ENCODE measurements at regions not wholly inside any gene's neighbourhood (a gene's known extent, or its start where the extent isn't known, plus 50 kb on each side); places are given as distances from the start of the nearest gene placed in this dataset.

DNA sequence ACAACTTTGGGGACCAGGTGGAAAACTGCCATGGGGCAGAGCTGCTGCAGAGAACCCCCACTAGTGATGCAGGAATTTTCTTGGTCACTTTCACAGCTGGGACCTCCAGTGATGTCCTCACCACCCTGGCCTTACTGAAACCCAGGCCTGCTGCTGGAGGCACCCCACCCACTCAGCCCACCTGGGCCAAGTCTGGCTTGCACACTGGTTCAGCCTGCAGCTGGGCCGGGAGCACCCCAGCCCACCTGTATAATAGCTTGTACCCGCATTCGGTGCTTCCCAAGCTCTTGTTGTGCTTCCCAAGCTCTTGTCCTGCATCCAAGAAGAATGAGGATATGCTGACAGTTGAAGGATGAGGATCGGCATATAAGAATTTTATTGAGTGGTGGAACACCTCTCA, 86.4 kb upstream of the ZMAT1 start:
- no peak for DNase-seq
- TF ChIP-seq CTCF (IDR thresholded peaks at IDR 0.05; ENCODE audit: control extremely low read depth, extremely low read depth), result no peak
- ATAC-seq (ENCODE audit: insufficient read depth, low FRiP score), result no peak
- no peak overlapping the region for H3K9ac ChIP-seq (ENCODE audit: insufficient read depth in 1 of 2, low read length in 2 of 2)
- no peak overlapping the region for H3K27ac ChIP-seq (ENCODE audit: low read depth in 1 of 2, low read length in 1 of 2)
- H3K4me3 ChIP-seq, result no peak overlapping the region
- no peaks in the 10 kb centered on the region for H3K36me3 ChIP-seq (ENCODE audit: control insufficient read depth in 4 of 4, insufficient read depth in 4 of 4, low read length in 4 of 4)
- peaks cover 0 to 9% (median 1%) of the 10 kb centered on the region in 4 donors for H3K9me3 ChIP-seq (ENCODE audit: control insufficient read depth in 4 of 4, insufficient read depth in 3 of 4, low read length in 3 of 4)
- no peaks in the 10 kb centered on the region for H3K4me1 ChIP-seq (ENCODE audit: control insufficient read depth in 5 of 5, insufficient read depth in 5 of 5, low read length in 5 of 5)
- WGBS, 2 donors, result 79 to 87% methylated on average over 4 of the region's 4 CpGs
- no peaks in the 10 kb centered on the region for H3K27me3 ChIP-seq (ENCODE audit: control insufficient read depth in 3 of 3, insufficient read depth in 3 of 3, low read length in 2 of 3)

GRCh38 chrX:102008901-102009300, 77.1 kb upstream of the ZMAT1 start:
- H3K9me3 ChIP-seq (ENCODE audit: control insufficient read depth in 4 of 4, insufficient read depth in 3 of 4, low read length in 3 of 4), result no peaks in the 10 kb centered on the region
- no peak overlapping the region for H3K27ac ChIP-seq (ENCODE audit: low read depth in 1 of 2, low read length in 1 of 2)
- DNase-seq (no peak), ATAC-seq (ENCODE audit: insufficient read depth, low FRiP score) (no peak)
- H3K9ac ChIP-seq (ENCODE audit: insufficient read depth in 1 of 2, low read length in 2 of 2), result no peak overlapping the region
- H3K4me3 ChIP-seq, result no peak overlapping the region
- peaks cover 0 to 4% (median 0%) of the 10 kb centered on the region in 3 donors for H3K27me3 ChIP-seq (ENCODE audit: control insufficient read depth in 3 of 3, insufficient read depth in 3 of 3, low read length in 2 of 3)
- H3K36me3 ChIP-seq (ENCODE audit: control insufficient read depth in 4 of 4, insufficient read depth in 4 of 4, low read length in 4 of 4), result no peaks in the 10 kb centered on the region
- TF ChIP-seq CTCF (IDR thresholded peaks at IDR 0.05; ENCODE audit: control extremely low read depth, extremely low read depth), result no peak
- H3K4me1 ChIP-seq (ENCODE audit: control insufficient read depth in 5 of 5, insufficient read depth in 5 of 5, low read length in 5 of 5), result no peaks in the 10 kb centered on the region

- Histone ChIP-seq H3K27ac (ENCODE audit: low read depth in 1 of 2, low read length in 1 of 2) (no peak overlapping the region), H3K36me3 (ENCODE audit: control insufficient read depth in 4 of 4, insufficient read depth in 4 of 4, low read length in 4 of 4) (no peaks in the 10 kb centered on the region), H3K9ac (ENCODE audit: insufficient read depth in 1 of 2, low read length in 2 of 2) (no peak overlapping the region), H3K4me3 (no peak overlapping the region), H3K4me1 (ENCODE audit: control insufficient read depth in 5 of 5, insufficient read depth in 5 of 5, low read length in 5 of 5) (no peaks in the 10 kb centered on the region), H3K27me3 (ENCODE audit: control insufficient read depth in 3 of 3, insufficient read depth in 3 of 3, low read length in 2 of 3) (no peaks in the 10 kb centered on the region), H3K9me3 (ENCODE audit: control insufficient read depth in 4 of 4, insufficient read depth in 3 of 4, low read length in 3 of 4) (peaks cover 0 to 6% (median 0%) of the 10 kb centered on the region in 4 donors)
- DNase-seq, result no peak
- WGBS, 2 donors, result 68 to 69% methylated on average over 7 of the region's 7 CpGs
- ATAC-seq (ENCODE audit: insufficient read depth, low FRiP score), result no peak
- no peak for TF ChIP-seq CTCF (IDR thresholded peaks at IDR 0.05; ENCODE audit: control extremely low read depth, extremely low read depth)
These were observed 68.1 kb upstream of the ZMAT1 start for GRCh38 chrX:101999644-102000539.

Data from lung (tissue), 11 donors.